Heart left ventricle (tissue), 13 donors: ENCODE measurements at regions not wholly inside any gene's neighbourhood (a gene's known extent, or its start where the extent isn't known, plus 50 kb on each side); places are given as distances from the start of the nearest gene placed in this dataset.

Source experiments
- CTCF ChIP-seq, 12 donors: fragments of 200-600 bp; sonication (generic) in 4 of 12; IDR thresholded peaks; one replicate each; pipeline versions ENCODE4 v1.5.0 to v1.8.0; 2018 to 2022; ENCODE audit warnings: antibody characterized with exemption in 12 of 12, mild to moderate bottlenecking in 5 of 12
- POLR2A ChIP-seq, 2 donors: fragments of 450-650 bp; IDR thresholded peaks; one replicate each; pipeline ENCODE4 v1.6.1; 2017; ENCODE audit warnings: antibody characterized with exemption in 2 of 2, mild to moderate bottlenecking in 2 of 2, moderate library complexity in 2 of 2
- donor health status: ischemic (EF 13 %, LVEDD 7.1; RV severe dilation, severe dysfunction).
- donor health status: DM: no; HTN: yes; CAD: no.
- donor health status: DM: no; HTN: no; CAD: no.
- donor health status: ischemic (EF 25% LVEDD 6.9; RV normal size, moderate dysfunction).
- donor health status: ischemic (EF 25% LVEDD 5.7; RV mildly dilated, moderate dysfunction).
- donor health status: ischemic (EF 35%, LVEDD 5.7; RV mildly dilated, moderate dysfunction).
- donor health status: nonischemic (EF 11% LVEDD 7.7; RV severe dilation, severe dysfunction).
- donor health status: DM: yes; HTN: yes; CAD: no.
- donor health status: PGD.
- donor health status: ischemic (EF 29% LVEDD 5.4; RV normal size, mild dysfunction).
- donor health status: nonischemic (EF 23%, LVEDD 6.1; RV moderate dilation, normal function).

GRCh38 chr4:123838474-123838873, 441.9 kb downstream of the SPRY1 start:
- no peak for TF ChIP-seq CTCF (IDR thresholded peaks at IDR 0.05)
- TF ChIP-seq POLR2A (IDR thresholded peaks at IDR 0.05) = no peak
